HepG2 (cell line): ENCODE measurements at regions not wholly inside any gene's neighbourhood (a gene's known extent, or its start where the extent isn't known, plus 50 kb on each side); places are given as distances from the start of the nearest gene placed in this dataset.

ENCODE experiments used
- ATAC-seq: fragments of 200-7000 bp; cut with Tn5 transposase; 3 replicates; pipeline ENCODE4 v1.9.1; 2020; ENCODE audit warnings: mild to moderate bottlenecking, moderate library complexity
- BruUV-seq: library from RNA; stranded (reverse); fragments of 400-500 nt; replicated peaks from 2 replicates; lab custom pipeline; 2021; lab: Mats Ljungman, UMichigan
- CTCF ChIA-PET: fragments of 300-600 bp; formaldehyde crosslinking; extraction: SDS; loops from one replicate; lab custom pipeline; 2021; ENCODE audit warnings: low total read pairs, inconsistent platforms, low intra/inter-chr PET ratio; lab: Yijun Ruan, JAX
- POLR2A ChIA-PET: fragments of 350-600 bp; sonication (Branson Sonifier 250); formaldehyde crosslinking; loops from one replicate; lab custom pipeline; 2020; ENCODE audit warnings: antibody characterized with exemption, inconsistent platforms; lab: Yijun Ruan, JAX
- DNase-seq: peaks from one replicate; pipeline ENCODE4 v3.0.0-alpha.2; 2015; ENCODE audit warnings: low spot score
- FAIRE-seq: peaks from 3 replicates; lab custom pipeline; 2011; peaks lifted over from hg19 to GRCh38; lab: Jason Lieb, UNC
- H2AFZ ChIP-seq: one replicate; pipeline ENCODE4 v1.6.1; 2011; ENCODE audit warnings: low read length, inconsistent platforms
- H3K27ac ChIP-seq: fragments of 300-600 bp; 3 replicates; pipeline ENCODE4 v1.8.0; 2011; ENCODE audit warnings: mixed run types, mild to moderate bottlenecking, mixed read lengths, low read length, inconsistent platforms; ENCODE audit not compliant: insufficient read depth; ENCODE audit errors: extremely low read length
- H3K27me3 ChIP-seq, 2 experiments: fragments of 200-600 bp in 1 of 2; 2 replicates in 1 of 2; 3 replicates in 1 of 2; pipeline versions ENCODE4 v1.6.0 to v1.8.0; 2011; ENCODE audit warnings: low read length in 2 of 2, mild to moderate bottlenecking in 2 of 2, moderate library complexity in 2 of 2, inconsistent platforms in 1 of 2; ENCODE audit not compliant: insufficient read depth in 2 of 2, control insufficient read depth in 1 of 2
- H3K36me3 ChIP-seq, 2 experiments: fragments of 200-600 bp in 1 of 2; replicated peaks in 1 of 2; 2 replicates in 1 of 2; 3 replicates in 1 of 2; pipeline versions ENCODE4 v1.5.1 to v1.8.0; 2011; ENCODE audit warnings: low read length in 2 of 2, inconsistent platforms in 1 of 2; ENCODE audit not compliant: insufficient read depth in 2 of 2, control insufficient read depth in 1 of 2
- H3K4me1 ChIP-seq: 2 replicates; pipeline ENCODE4 v1.5.1; 2012; ENCODE audit warnings: low read length, inconsistent platforms; ENCODE audit not compliant: insufficient read depth
- H3K4me2 ChIP-seq: 2 replicates; pipeline ENCODE4 v1.6.0; 2011; ENCODE audit warnings: low read depth, low read length, inconsistent platforms
- H3K4me3 ChIP-seq, 3 experiments: fragments of 200-600 bp in 1 of 3; sonication (generic), shearing (Covaris generic) in 1 of 3; replicated peaks in 1 of 3; 2 replicates each; pipeline ENCODE4 v1.5.1; 2011 to 2016; ENCODE audit warnings: low read length in 3 of 3, inconsistent platforms in 2 of 3, low read depth in 2 of 3, mild to moderate bottlenecking in 2 of 3, control low read depth in 1 of 3, mixed read lengths in 1 of 3; ENCODE audit not compliant: insufficient read depth in 1 of 3
- H3K79me2 ChIP-seq: one replicate; pipeline ENCODE4 v1.6.1; 2011; ENCODE audit warnings: low read length, inconsistent platforms; ENCODE audit not compliant: insufficient read depth
- H3K9ac ChIP-seq: 2 replicates; pipeline ENCODE4 v1.6.0; 2011; ENCODE audit warnings: mild to moderate bottlenecking, low read depth, low read length, inconsistent platforms; ENCODE audit not compliant: insufficient read depth
- H3K9me3 ChIP-seq: 2 replicates; pipeline ENCODE4 v1.5.1; 2012; ENCODE audit warnings: mild to moderate bottlenecking, low read length
- H4K20me1 ChIP-seq: 2 replicates; pipeline ENCODE4 v1.6.0; 2011; ENCODE audit warnings: inconsistent platforms, mild to moderate bottlenecking, low read length, moderate library complexity; ENCODE audit not compliant: insufficient read depth
- ARID2 ChIP-seq: sonication (generic); formaldehyde crosslinking; IDR thresholded peaks from 2 replicates; pipeline ENCODE4 v1.8.1; 2022; ENCODE audit warnings: mild to moderate bottlenecking, missing genetic modification reagents, borderline replicate concordance
- GABPB1 ChIP-seq: IDR thresholded peaks from 2 replicates; pipeline ENCODE4 v1.6.1; 2016; ENCODE audit warnings: mild to moderate bottlenecking, missing genetic modification reagents, moderate library complexity, missing compliant biosample characterization
- GATAD1 ChIP-seq: IDR thresholded peaks from 2 replicates; pipeline ENCODE4 v1.6.1; 2016; ENCODE audit warnings: missing genetic modification reagents, missing compliant biosample characterization
- GTF3A ChIP-seq: sonication (generic); formaldehyde crosslinking; conservative IDR thresholded peaks from 2 replicates; pipeline ENCODE4 v1.4.0; 2020; ENCODE audit warnings: mild to moderate bottlenecking, missing genetic modification reagents
- HMG20B ChIP-seq: conservative IDR thresholded peaks from 2 replicates; pipeline ENCODE4 v1.6.1; 2016; ENCODE audit warnings: missing genetic modification reagents, missing compliant biosample characterization
- KAT2B ChIP-seq: fragments of 150-350 bp; IDR thresholded peaks from 2 replicates; pipeline ENCODE4 v1.6.1; 2014; ENCODE audit warnings: low read depth, low read length, borderline replicate concordance
- MAFF ChIP-seq: IDR thresholded peaks from 2 replicates; pipeline ENCODE4 v1.6.1; 2011; ENCODE audit warnings: low read depth, low read length, improper control_type of control experiment
- POLR2A ChIP-seq, 2 experiments: IDR thresholded peaks; 2 replicates each; pipeline ENCODE4 v1.6.1; 2011; ENCODE audit warnings: low read depth in 2 of 2, low read length in 2 of 2, mild to moderate bottlenecking in 1 of 2, moderate library complexity in 1 of 2; ENCODE audit not compliant: insufficient read depth in 1 of 2
- REL ChIP-seq: sonication (generic); formaldehyde crosslinking; conservative IDR thresholded peaks from 2 replicates; pipeline ENCODE4 v1.8.0; 2022; ENCODE audit warnings: mild to moderate bottlenecking, missing genetic modification reagents, moderate library complexity
- ZNF253 ChIP-seq: sonication (generic); formaldehyde crosslinking; IDR thresholded peaks from 2 replicates; pipeline ENCODE4 v1.8.0; 2022; ENCODE audit warnings: mild to moderate bottlenecking, missing genetic modification reagents, borderline replicate concordance
- ZNF3 ChIP-seq: IDR thresholded peaks from 2 replicates; pipeline ENCODE4 v1.7.0; 2017; ENCODE audit warnings: inconsistent platforms
- ZNF30 ChIP-seq: sonication (generic); formaldehyde crosslinking; IDR thresholded peaks from 2 replicates; pipeline ENCODE4 v1.5.0; 2020; ENCODE audit warnings: mild to moderate bottlenecking, missing genetic modification reagents
- ZNF335 ChIP-seq: sonication (generic); formaldehyde crosslinking; IDR thresholded peaks from 2 replicates; pipeline ENCODE4 v1.4.0; 2020; ENCODE audit warnings: missing genetic modification reagents
- ZNF382 ChIP-seq: sonication (generic); formaldehyde crosslinking; IDR thresholded peaks from 2 replicates; pipeline ENCODE4 v1.5.0; 2020; ENCODE audit warnings: missing genetic modification reagents, mild to moderate bottlenecking, borderline replicate concordance
- ZNF496 ChIP-seq: sonication (generic); formaldehyde crosslinking; IDR thresholded peaks from 2 replicates; pipeline ENCODE4 v1.8.1; 2023; ENCODE audit warnings: mild to moderate bottlenecking, moderate library complexity, missing genetic modification reagents; ENCODE audit not compliant: insufficient replicate concordance
- ZSCAN30 ChIP-seq: sonication (generic); formaldehyde crosslinking; IDR thresholded peaks from 2 replicates; pipeline ENCODE4 v1.5.0; 2020; ENCODE audit warnings: mild to moderate bottlenecking, missing genetic modification reagents
- in situ Hi-C: cut with HindIII; loops from 2 replicates; pipeline ENCODE4 v1.10.0; 2017; ENCODE audit warnings: low pct_unique_long_range_greater_than_20kb; ENCODE audit not compliant: extremely low pct_ligation_motif_present
- intact Hi-C: fragments of 100-400 bp; cut with micrococcal nuclease; formaldehyde crosslinking; loops from one replicate; pipeline ENCODE4 v1.10.0; 2022; ENCODE audit not compliant: unreplicated experiment
- TF ChIP-seq, protein P1 (sequence below): sonication (generic); formaldehyde crosslinking; conservative IDR thresholded peaks from 2 replicates; pipeline ENCODE4 v1.8.0; 2022; ENCODE audit warnings: low read depth, missing genetic modification reagents
- TF ChIP-seq, protein P2 (sequence below): IDR thresholded peaks from 2 replicates; pipeline ENCODE4 v1.6.1; 2016; ENCODE audit warnings: missing compliant biosample characterization, missing genetic modification reagents, borderline replicate concordance
- TF ChIP-seq, protein P3 (sequence below): sonication (generic); formaldehyde crosslinking; IDR thresholded peaks from 2 replicates; pipeline ENCODE4 v1.5.1; 2020; ENCODE audit warnings: missing genetic modification reagents, mild to moderate bottlenecking, borderline replicate concordance
- TF ChIP-seq, protein P4 (sequence below): sonication (generic); formaldehyde crosslinking; IDR thresholded peaks from 2 replicates; pipeline ENCODE4 v1.5.0; 2020; ENCODE audit warnings: missing genetic modification reagents

DNA sequence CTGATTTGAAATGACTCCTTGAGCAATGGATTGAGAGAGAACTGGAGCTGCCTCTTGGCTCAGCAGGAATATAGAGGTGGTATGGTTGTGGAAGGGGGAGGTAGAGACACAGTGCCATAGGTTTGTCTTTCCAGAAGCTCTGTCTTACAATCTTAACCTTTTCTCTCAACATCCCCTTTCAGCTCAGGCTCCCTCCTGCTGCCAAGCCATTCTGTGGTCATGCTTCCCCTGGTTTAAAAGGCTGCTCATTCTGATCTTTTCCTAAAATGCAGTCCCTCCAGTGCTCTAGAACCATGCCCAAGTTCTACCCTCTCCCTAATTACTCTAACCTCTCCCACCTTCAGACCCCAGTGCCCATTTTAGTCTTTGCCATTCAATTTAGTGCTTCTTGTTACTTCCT lies 517.9 kb upstream of the MARCKS start:
- in situ Hi-C loops, result no loop called here
- Histone ChIP-seq H3K27ac (no peak overlapping the region), H2AFZ (no peak overlapping the region), H3K4me1 (no peaks in the 10 kb centered on the region), H3K27me3 (no peaks in the 10 kb centered on the region), H3K79me2 (no peaks in the 10 kb centered on the region), H3K36me3 (no peaks in the 10 kb centered on the region), H3K4me3 (no peak overlapping the region), H3K9me3 (no peaks in the 10 kb centered on the region), H3K9ac (no peak overlapping the region), H3K4me2 (no peak overlapping the region), H4K20me1 (no peaks in the 10 kb centered on the region)
- BruUV-seq, result no TSS peak
- POLR2A ChIA-PET, result interaction anchor here (1.1 to 1.3 kb wide), 2 partner anchors 14 to 520 kb away, joined by 3 read pairs; no protein-coding TSS in a partner anchor
- intact Hi-C loops, result no loop called here
- ATAC-seq (no peak), DNase-seq (no peak), FAIRE-seq (no peak)
- no peak for TF ChIP-seq GTF3A (CRISPR knock-in tag)
- no peak for TF ChIP-seq ZNF382
- TF ChIP-seq ZNF496 (CRISPR knock-in tag), result no peak
- TF ChIP-seq ZNF30, result no peak
- TF ChIP-seq, protein P1, sequence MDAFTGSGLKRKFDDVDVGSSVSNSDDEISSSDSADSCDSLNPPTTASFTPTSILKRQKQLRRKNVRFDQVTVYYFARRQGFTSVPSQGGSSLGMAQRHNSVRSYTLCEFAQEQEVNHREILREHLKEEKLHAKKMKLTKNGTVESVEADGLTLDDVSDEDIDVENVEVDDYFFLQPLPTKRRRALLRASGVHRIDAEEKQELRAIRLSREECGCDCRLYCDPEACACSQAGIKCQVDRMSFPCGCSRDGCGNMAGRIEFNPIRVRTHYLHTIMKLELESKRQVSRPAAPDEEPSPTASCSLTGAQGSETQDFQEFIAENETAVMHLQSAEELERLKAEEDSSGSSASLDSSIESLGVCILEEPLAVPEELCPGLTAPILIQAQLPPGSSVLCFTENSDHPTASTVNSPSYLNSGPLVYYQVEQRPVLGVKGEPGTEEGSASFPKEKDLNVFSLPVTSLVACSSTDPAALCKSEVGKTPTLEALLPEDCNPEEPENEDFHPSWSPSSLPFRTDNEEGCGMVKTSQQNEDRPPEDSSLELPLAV, result no peak
- TF ChIP-seq, protein P2, sequence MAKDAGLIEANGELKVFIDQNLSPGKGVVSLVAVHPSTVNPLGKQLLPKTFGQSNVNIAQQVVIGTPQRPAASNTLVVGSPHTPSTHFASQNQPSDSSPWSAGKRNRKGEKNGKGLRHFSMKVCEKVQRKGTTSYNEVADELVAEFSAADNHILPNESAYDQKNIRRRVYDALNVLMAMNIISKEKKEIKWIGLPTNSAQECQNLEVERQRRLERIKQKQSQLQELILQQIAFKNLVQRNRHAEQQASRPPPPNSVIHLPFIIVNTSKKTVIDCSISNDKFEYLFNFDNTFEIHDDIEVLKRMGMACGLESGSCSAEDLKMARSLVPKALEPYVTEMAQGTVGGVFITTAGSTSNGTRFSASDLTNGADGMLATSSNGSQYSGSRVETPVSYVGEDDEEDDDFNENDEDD (CRISPR knock-in tag), result no peak
- no peak for TF ChIP-seq GABPB1 (CRISPR knock-in tag)
- no peak for TF ChIP-seq POLR2A (IDR thresholded peaks at IDR 0.05; ENCODE audit: insufficient read depth in 1 of 2, low read depth in 2 of 2, low read length in 2 of 2)
- TF ChIP-seq, protein P3, sequence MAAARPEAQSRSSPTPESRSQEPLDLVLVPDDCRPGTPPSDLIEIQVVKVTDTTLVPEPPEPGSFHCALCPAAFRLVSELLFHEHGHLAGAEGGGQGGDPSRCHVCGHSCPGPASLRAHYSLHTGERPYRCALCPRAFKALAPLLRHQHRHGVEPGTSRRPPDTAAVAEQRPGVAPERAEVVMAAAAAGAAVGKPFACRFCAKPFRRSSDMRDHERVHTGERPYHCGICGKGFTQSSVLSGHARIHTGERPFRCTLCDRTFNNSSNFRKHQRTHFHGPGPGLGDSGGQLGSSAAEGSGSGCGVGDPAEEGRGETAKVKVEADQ, result no peak
- TF ChIP-seq MAFF, result no peak
- no peak for TF ChIP-seq ZSCAN30 (CRISPR knock-in tag)
- no peak for TF ChIP-seq KAT2B
- no peak for TF ChIP-seq REL
- TF ChIP-seq ARID2 (CRISPR knock-in tag), result no peak
- TF ChIP-seq ZNF3 (CRISPR knock-in tag), result no peak
- no peak for TF ChIP-seq ZNF253
- TF ChIP-seq GATAD1 (CRISPR knock-in tag), result no peak
- TF ChIP-seq ZNF335 (CRISPR knock-in tag), result no peak
- TF ChIP-seq, protein P4, sequence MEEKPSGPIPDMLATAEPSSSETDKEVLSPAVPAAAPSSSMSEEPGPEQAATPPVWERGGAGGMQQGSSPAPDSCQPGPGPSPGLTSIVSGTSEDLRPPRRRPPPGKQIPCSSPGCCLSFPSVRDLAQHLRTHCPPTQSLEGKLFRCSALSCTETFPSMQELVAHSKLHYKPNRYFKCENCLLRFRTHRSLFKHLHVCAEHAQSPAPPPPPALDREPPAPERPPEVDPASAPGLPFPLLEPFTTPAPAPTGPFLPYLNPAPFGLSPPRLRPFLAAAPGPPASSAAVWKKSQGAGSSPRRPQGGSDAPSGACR (CRISPR knock-in tag), result no peak
- no peak for TF ChIP-seq HMG20B (CRISPR knock-in tag)
- CTCF ChIA-PET, result no interaction called here
